Lung (tissue), 11 donors: ENCODE measurements at regions not wholly inside any gene's neighbourhood (a gene's known extent, or its start where the extent isn't known, plus 50 kb on each side); places are given as distances from the start of the nearest gene placed in this dataset.

Source experiments
- ATAC-seq: fragments of 200-7000 bp; cut with Tn5 transposase; one replicate; pipeline ENCODE4 v1.9.1; 2020; ENCODE audit warnings: moderate number of reproducible peaks; ENCODE audit not compliant: insufficient read depth, low FRiP score
- DNase-seq, 3 donors: peaks; one replicate each; pipeline ENCODE4 v3.0.0-alpha.2; 2013 to 2017
- H3K27ac ChIP-seq, 2 donors: one replicate each; pipeline ENCODE4 v1.5.1; 2013; ENCODE audit warnings: mild to moderate bottlenecking in 2 of 2, moderate library complexity in 2 of 2, control low read depth in 1 of 2, inconsistent platforms in 1 of 2, low read depth in 1 of 2, low read length in 1 of 2
- H3K27me3 ChIP-seq, 3 donors: one replicate each; pipeline ENCODE4 v1.5.1; 2013; ENCODE audit warnings: low read length in 2 of 3; ENCODE audit not compliant: control insufficient read depth in 3 of 3, insufficient read depth in 3 of 3
- H3K36me3 ChIP-seq, 4 donors: one replicate each; pipeline ENCODE4 v1.5.1; 2013; ENCODE audit warnings: low read length in 4 of 4, mild to moderate bottlenecking in 1 of 4, moderate library complexity in 1 of 4; ENCODE audit not compliant: control insufficient read depth in 4 of 4, insufficient read depth in 4 of 4
- H3K4me1 ChIP-seq, 5 donors: one replicate each; pipeline ENCODE4 v1.5.1; 2013; ENCODE audit warnings: low read length in 5 of 5, mild to moderate bottlenecking in 2 of 5, moderate library complexity in 1 of 5; ENCODE audit not compliant: control insufficient read depth in 5 of 5, insufficient read depth in 5 of 5
- H3K4me3 ChIP-seq: one replicate; pipeline ENCODE4 v1.5.1; 2013; ENCODE audit warnings: mild to moderate bottlenecking, control low read depth, moderate library complexity
- H3K9ac ChIP-seq, 2 donors: one replicate each; pipeline ENCODE4 v1.5.1; 2013; ENCODE audit warnings: low read length in 2 of 2, control low read depth in 1 of 2; ENCODE audit not compliant: insufficient read depth in 1 of 2
- H3K9me3 ChIP-seq, 4 donors: one replicate each; pipeline ENCODE4 v1.5.1; 2013; ENCODE audit warnings: low read length in 3 of 4, mild to moderate bottlenecking in 1 of 4, moderate library complexity in 1 of 4; ENCODE audit not compliant: control insufficient read depth in 4 of 4, insufficient read depth in 3 of 4
- WGBS, 2 donors: extraction: QIAGEN DNeasy Blood & Tissue Kit; methylation state at CpG; one replicate each; pipeline ENCODE4 v1.1.7; 2013; 5-methylcytosine and 5-hydroxymethylcytosine counted together
- TF ChIP-seq, protein P1 (sequence below): IDR thresholded peaks from 2 replicates; pipeline ENCODE4 v1.5.1; 2012; ENCODE audit warnings: mild to moderate bottlenecking; ENCODE audit errors: control extremely low read depth, extremely low read depth
- donor health status: control.
- donor health status: control.
- donor health status: Bipolar disorder and iron deficiency.
- donor health status: healthy.
- donor health status: DM: yes; HTN: yes; CAD: no.

DNA sequence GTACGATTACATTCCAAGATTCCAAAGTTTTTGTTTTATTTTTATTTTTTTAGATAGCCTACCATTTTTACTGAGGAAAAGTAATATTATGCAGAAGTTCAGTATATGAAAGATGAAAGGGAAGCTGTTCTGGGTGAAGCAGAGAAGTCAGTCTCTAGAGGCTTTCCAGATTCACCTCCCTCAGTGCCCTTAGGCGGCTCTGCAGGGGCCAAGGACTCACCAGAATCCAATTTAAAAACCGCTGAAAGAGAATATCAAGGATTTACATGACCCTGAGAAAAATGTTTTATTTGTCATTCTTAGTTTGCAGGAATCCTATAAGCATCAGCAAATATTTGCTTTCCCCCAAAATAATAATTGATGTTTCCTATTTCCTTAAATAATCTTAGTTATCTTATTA is 1084.6 kb upstream of the ARRDC3 start:
- DNase-seq (no peak), ATAC-seq (no peak)
- WGBS, 2 donors, result 72 to 78% methylated on average over 3 of the region's 3 CpGs
- no peaks in the 10 kb centered on the region for H3K36me3 ChIP-seq
- H3K4me3 ChIP-seq, result no peak overlapping the region
- H3K4me1 ChIP-seq, result no peaks in the 10 kb centered on the region
- TF ChIP-seq, protein P1, sequence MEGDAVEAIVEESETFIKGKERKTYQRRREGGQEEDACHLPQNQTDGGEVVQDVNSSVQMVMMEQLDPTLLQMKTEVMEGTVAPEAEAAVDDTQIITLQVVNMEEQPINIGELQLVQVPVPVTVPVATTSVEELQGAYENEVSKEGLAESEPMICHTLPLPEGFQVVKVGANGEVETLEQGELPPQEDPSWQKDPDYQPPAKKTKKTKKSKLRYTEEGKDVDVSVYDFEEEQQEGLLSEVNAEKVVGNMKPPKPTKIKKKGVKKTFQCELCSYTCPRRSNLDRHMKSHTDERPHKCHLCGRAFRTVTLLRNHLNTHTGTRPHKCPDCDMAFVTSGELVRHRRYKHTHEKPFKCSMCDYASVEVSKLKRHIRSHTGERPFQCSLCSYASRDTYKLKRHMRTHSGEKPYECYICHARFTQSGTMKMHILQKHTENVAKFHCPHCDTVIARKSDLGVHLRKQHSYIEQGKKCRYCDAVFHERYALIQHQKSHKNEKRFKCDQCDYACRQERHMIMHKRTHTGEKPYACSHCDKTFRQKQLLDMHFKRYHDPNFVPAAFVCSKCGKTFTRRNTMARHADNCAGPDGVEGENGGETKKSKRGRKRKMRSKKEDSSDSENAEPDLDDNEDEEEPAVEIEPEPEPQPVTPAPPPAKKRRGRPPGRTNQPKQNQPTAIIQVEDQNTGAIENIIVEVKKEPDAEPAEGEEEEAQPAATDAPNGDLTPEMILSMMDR, result no peak
- no peak overlapping the region for H3K27ac ChIP-seq
- no peak overlapping the region for H3K9ac ChIP-seq
- no peaks in the 10 kb centered on the region for H3K27me3 ChIP-seq
- no peaks in the 10 kb centered on the region for H3K9me3 ChIP-seq

DNA sequence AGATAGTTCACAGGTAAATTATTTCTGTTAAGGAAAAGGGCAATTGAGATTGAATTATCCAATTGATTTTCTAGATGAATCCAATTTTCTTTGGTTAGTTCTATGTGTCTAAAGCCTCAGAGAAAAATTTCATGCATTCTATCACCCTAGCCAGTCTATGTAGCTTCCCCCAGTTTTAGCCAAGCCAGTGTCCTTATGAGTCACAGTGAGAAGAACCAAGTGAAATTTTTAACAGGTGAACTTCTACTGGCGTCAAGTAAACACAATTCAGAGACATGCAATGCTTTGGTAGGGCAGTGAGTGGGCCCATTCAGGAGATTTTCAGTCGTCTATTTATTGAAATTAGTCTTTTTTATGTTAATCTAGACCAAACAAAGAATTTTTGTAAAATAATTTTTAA is 1077.4 kb upstream of the ARRDC3 start:
- ATAC-seq (no peak), DNase-seq (no peak)
- 67 to 71% methylated on average over 2 of the region's 2 CpGs for WGBS, 2 donors
- no peaks in the 10 kb centered on the region for H3K4me1 ChIP-seq
- no peaks in the 10 kb centered on the region for H3K36me3 ChIP-seq
- no peaks in the 10 kb centered on the region for H3K9me3 ChIP-seq
- H3K27me3 ChIP-seq, result no peaks in the 10 kb centered on the region
- TF ChIP-seq, protein P1, result no peak
- H3K27ac ChIP-seq, result no peak overlapping the region
- H3K4me3 ChIP-seq, result no peak overlapping the region
- no peak overlapping the region for H3K9ac ChIP-seq

DNA sequence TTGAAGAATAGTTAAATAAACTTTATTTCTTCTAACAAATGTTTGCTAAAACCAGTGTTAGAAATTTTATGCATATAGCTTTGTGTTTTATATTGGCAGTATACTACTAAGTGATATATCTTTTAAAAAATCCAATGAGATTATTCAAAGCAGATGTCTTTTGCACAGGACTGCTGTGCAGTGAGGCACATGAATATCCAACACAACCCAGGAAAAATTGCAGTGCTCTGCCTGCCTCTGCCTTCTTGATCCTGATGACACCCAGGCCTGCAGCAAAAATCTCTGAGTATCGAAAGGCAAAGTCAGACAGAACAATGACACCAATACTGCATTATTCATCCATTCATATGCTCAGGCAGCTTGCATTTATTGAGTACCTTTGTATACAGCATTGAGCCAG is 1076.5 kb upstream of the ARRDC3 start:
- H3K4me1 ChIP-seq, result no peaks in the 10 kb centered on the region
- no peak for DNase-seq
- no peak overlapping the region for H3K4me3 ChIP-seq
- no peak for ATAC-seq
- H3K9me3 ChIP-seq, result no peaks in the 10 kb centered on the region
- H3K9ac ChIP-seq, result no peak overlapping the region
- H3K27me3 ChIP-seq, result no peaks in the 10 kb centered on the region
- no peaks in the 10 kb centered on the region for H3K36me3 ChIP-seq
- 93 to 96% methylated on average over 1 of the region's 1 CpG for WGBS, 2 donors
- H3K27ac ChIP-seq, result no peak overlapping the region
- TF ChIP-seq, protein P1, result no peak

DNA sequence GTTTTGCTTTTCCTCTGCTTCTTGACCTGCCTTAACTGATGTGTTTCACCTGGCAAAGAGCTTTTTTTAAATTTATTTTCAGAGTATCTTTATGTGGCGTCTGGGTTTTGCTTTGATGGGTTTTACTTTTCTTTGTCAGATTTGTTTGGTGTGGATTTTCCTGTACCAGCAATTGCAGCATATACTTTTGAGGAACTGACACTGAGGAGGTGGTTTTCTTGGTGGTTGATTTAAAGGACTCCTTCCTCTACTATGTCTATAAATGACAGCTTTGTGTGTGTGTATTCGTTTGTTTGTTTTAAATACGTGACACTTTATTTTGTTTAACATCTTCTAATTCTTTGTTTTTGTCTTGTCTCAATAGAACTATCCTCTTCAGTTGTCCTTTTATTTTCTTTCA is 1071.9 kb upstream of the ARRDC3 start:
- Histone ChIP-seq H3K9ac (no peak overlapping the region), H3K4me1 (no peaks in the 10 kb centered on the region), H3K9me3 (no peaks in the 10 kb centered on the region), H3K4me3 (no peak overlapping the region), H3K27me3 (no peaks in the 10 kb centered on the region), H3K36me3 (no peaks in the 10 kb centered on the region), H3K27ac (no peak overlapping the region)
- TF ChIP-seq, protein P1, result no peak
- ATAC-seq (no peak), DNase-seq (no peak)
- 41 to 52% methylated on average over 3 of the region's 3 CpGs for WGBS, 2 donors
